H1 (cell line): ENCODE measurements at regions not wholly inside any gene's neighbourhood (a gene's known extent, or its start where the extent isn't known, plus 50 kb on each side); places are given as distances from the start of the nearest gene placed in this dataset.

Experiments
- CTCF ChIA-PET: fragments of 300-600 bp; sonication (Branson Sonifier 250); formaldehyde crosslinking; loops from one replicate; lab custom pipeline; 2021; ENCODE audit not compliant: partially characterized antibody; lab: Charles Lee
- POLR2A ChIA-PET: fragments of 300-600 bp; sonication (Branson Sonifier 250); formaldehyde crosslinking; loops from one replicate; lab custom pipeline; 2021; ENCODE audit warnings: inconsistent platforms; ENCODE audit not compliant: partially characterized antibody; lab: Charles Lee
- DNase-seq, 2 experiments: peaks; one replicate each; pipeline versions ENCODE4 v3.0.0 to v3.0.0-alpha.2; 2010 to 2022; ENCODE audit warnings: low spot score in 2 of 2, low read depth in 1 of 2, mixed read lengths in 1 of 2
- FAIRE-seq: peaks from 2 replicates; lab custom pipeline; 2011; peaks lifted over from hg19 to GRCh38; lab: Jason Lieb, UNC
- H2AFZ ChIP-seq: 2 replicates; pipeline ENCODE4 v1.8.1; 2012; ENCODE audit warnings: low read length, inconsistent platforms
- H2AK5ac ChIP-seq: 2 replicates; pipeline ENCODE4 v1.6.1; 2013; ENCODE audit warnings: low read depth, low read length
- H2BK120ac ChIP-seq: replicated peaks from 2 replicates; pipeline ENCODE3; 2013; ENCODE audit warnings: low read depth, low read length, inconsistent platforms
- H2BK12ac ChIP-seq: 2 replicates; pipeline ENCODE4 v1.6.1; 2013; ENCODE audit warnings: low read depth, low read length
- H2BK15ac ChIP-seq: 2 replicates; pipeline ENCODE4 v1.6.1; 2013; ENCODE audit warnings: low read length
- H2BK20ac ChIP-seq: 2 replicates; pipeline ENCODE4 v1.6.1; 2013; ENCODE audit warnings: low read length
- H2BK5ac ChIP-seq: 2 replicates; pipeline ENCODE4 v1.6.1; 2013; ENCODE audit warnings: low read depth, low read length
- H3K14ac ChIP-seq: 2 replicates; pipeline ENCODE4 v1.6.1; 2013; ENCODE audit warnings: inconsistent platforms; ENCODE audit not compliant: insufficient read length
- H3K18ac ChIP-seq: 2 replicates; pipeline ENCODE4 v1.6.1; 2013; ENCODE audit warnings: low read length; ENCODE audit errors: extremely low read depth
- H3K23ac ChIP-seq: 2 replicates; pipeline ENCODE4 v1.6.1; 2013; ENCODE audit warnings: inconsistent platforms; ENCODE audit not compliant: insufficient read length
- H3K23me2 ChIP-seq: 2 replicates; pipeline ENCODE4 v1.6.1; 2013; ENCODE audit warnings: low read depth, low read length
- H3K27ac ChIP-seq: 2 replicates; pipeline ENCODE4 v1.6.1; 2011; ENCODE audit warnings: low read depth, low read length, inconsistent platforms
- H3K27me3 ChIP-seq, 4 experiments: replicated peaks in 1 of 4; 1 replicate in 1 of 4; 2 replicates in 3 of 4; pipeline versions ENCODE4 v1.6.1 to v1.8.1; 2011 to 2013; ENCODE audit warnings: low read length in 3 of 4, mild to moderate bottlenecking in 3 of 4, inconsistent platforms in 2 of 4, mixed read lengths in 2 of 4, moderate library complexity in 1 of 4; ENCODE audit not compliant: control insufficient read depth in 3 of 4, insufficient read depth in 3 of 4; ENCODE audit errors: extremely low read depth in 1 of 4
- H3K36me3 ChIP-seq, 4 experiments: 2 replicates each; pipeline versions ENCODE4 v1.6.1 to v1.8.1; 2011 to 2013; ENCODE audit warnings: mild to moderate bottlenecking in 4 of 4, low read length in 3 of 4, moderate library complexity in 2 of 4, control low read depth in 1 of 4, inconsistent platforms in 1 of 4; ENCODE audit not compliant: insufficient read depth in 4 of 4, control insufficient read depth in 2 of 4
- H3K4ac ChIP-seq: replicated peaks from 2 replicates; pipeline ENCODE3; 2013; ENCODE audit warnings: low read length, low read depth, mixed read lengths, inconsistent platforms; ENCODE audit not compliant: insufficient read length
- H3K4me1 ChIP-seq, 4 experiments: replicated peaks in 1 of 4; 1 replicate in 1 of 4; 2 replicates in 3 of 4; pipeline versions ENCODE4 v1.6.1 to v1.8.1; 2011 to 2013; ENCODE audit warnings: low read length in 3 of 4, inconsistent platforms in 2 of 4, mixed read lengths in 1 of 4; ENCODE audit not compliant: insufficient read depth in 4 of 4, control insufficient read depth in 3 of 4
- H3K4me2 ChIP-seq, 2 experiments: 2 replicates each; pipeline versions ENCODE4 v1.6.1 to v1.8.1; 2011 to 2013; ENCODE audit warnings: low read depth in 2 of 2, low read length in 2 of 2, control low read depth in 1 of 2, inconsistent platforms in 1 of 2, mild to moderate bottlenecking in 1 of 2; ENCODE audit not compliant: insufficient read depth in 1 of 2
- H3K4me3 ChIP-seq, 4 experiments: fragments of 200-600, 300-600 bp in 1 of 4; sonication (generic), shearing (Covaris generic), sonication (Bioruptor Twin) in 1 of 4; 2 replicates each; pipeline versions ENCODE4 v1.5.1 to v1.8.1; 2011 to 2016; ENCODE audit warnings: low read length in 4 of 4, low read depth in 3 of 4, control low read depth in 2 of 4, inconsistent platforms in 2 of 4, mild to moderate bottlenecking in 2 of 4, mixed read lengths in 1 of 4, moderate library complexity in 1 of 4; ENCODE audit not compliant: insufficient read depth in 2 of 4; ENCODE audit errors: extremely low read depth in 1 of 4
- H3K56ac ChIP-seq: replicated peaks from 2 replicates; pipeline ENCODE3; 2013; ENCODE audit warnings: low read depth, mild to moderate bottlenecking, mixed read lengths, low read length, inconsistent platforms; ENCODE audit not compliant: insufficient read length
- H3K79me1 ChIP-seq: 2 replicates; pipeline ENCODE4 v1.6.1; 2013; ENCODE audit warnings: low read depth, low read length, control low read depth
- H3K79me2 ChIP-seq, 2 experiments: 2 replicates each; pipeline versions ENCODE4 v1.6.1 to v1.8.1; 2012 to 2013; ENCODE audit warnings: low read length in 2 of 2, mild to moderate bottlenecking in 2 of 2, inconsistent platforms in 1 of 2; ENCODE audit not compliant: insufficient read depth in 2 of 2, control insufficient read depth in 1 of 2
- H3K9ac ChIP-seq, 4 experiments: replicated peaks in 1 of 4; 1 replicate in 1 of 4; 2 replicates in 3 of 4; pipeline versions ENCODE4 v1.6.1 to v1.8.1; 2011 to 2013; ENCODE audit warnings: low read depth in 3 of 4, low read length in 3 of 4, control low read depth in 2 of 4, mild to moderate bottlenecking in 2 of 4, moderate library complexity in 2 of 4, inconsistent platforms in 1 of 4; ENCODE audit errors: extremely low read depth in 1 of 4
- H3K9me3 ChIP-seq, 2 experiments: 2 replicates each; pipeline versions ENCODE4 v1.6.1 to v1.8.1; 2012 to 2013; ENCODE audit warnings: mild to moderate bottlenecking in 2 of 2, moderate library complexity in 2 of 2, control low read depth in 1 of 2, inconsistent platforms in 1 of 2, low read depth in 1 of 2, low read length in 1 of 2, mixed read lengths in 1 of 2; ENCODE audit not compliant: insufficient read depth in 2 of 2
- H4K20me1 ChIP-seq, 2 experiments: replicated peaks in 1 of 2; 2 replicates each; pipeline versions ENCODE3 to v1.8.1; 2011 to 2013; ENCODE audit warnings: inconsistent platforms in 2 of 2, low read length in 2 of 2, mild to moderate bottlenecking in 1 of 2; ENCODE audit not compliant: insufficient read depth in 2 of 2, control insufficient read depth in 1 of 2
- H4K5ac ChIP-seq: 2 replicates; pipeline ENCODE4 v1.6.1; 2013; ENCODE audit warnings: low read length, low read depth, mixed read lengths, inconsistent platforms; ENCODE audit not compliant: insufficient read length
- H4K8ac ChIP-seq: 2 replicates; pipeline ENCODE4 v1.8.0; 2013; ENCODE audit warnings: mild to moderate bottlenecking, moderate library complexity, low read length, inconsistent platforms; ENCODE audit not compliant: insufficient read depth; ENCODE audit errors: extremely low read depth
- H4K91ac ChIP-seq: replicated peaks from 2 replicates; pipeline ENCODE3; 2013; ENCODE audit warnings: low read length, mixed read lengths, inconsistent platforms; ENCODE audit not compliant: insufficient read length
- BCL11A ChIP-seq, 2 experiments: IDR thresholded peaks; one replicate each; pipeline ENCODE4 v1.6.1; 2011; ENCODE audit warnings: low read depth in 2 of 2, low read length in 2 of 2, mild to moderate bottlenecking in 2 of 2
- CTBP2 ChIP-seq: IDR thresholded peaks from 2 replicates; pipeline ENCODE4 v1.7.0; 2011; ENCODE audit warnings: borderline replicate concordance, mild to moderate bottlenecking, moderate library complexity, mixed read lengths, low read length; ENCODE audit not compliant: insufficient read depth, insufficient read length
- GABPA ChIP-seq: IDR thresholded peaks from 2 replicates; pipeline ENCODE4 v1.6.1; 2011; ENCODE audit warnings: mild to moderate bottlenecking, low read length, moderate library complexity, borderline replicate concordance; ENCODE audit not compliant: insufficient read depth
- MAFK ChIP-seq: IDR thresholded peaks from 2 replicates; pipeline ENCODE4 v1.6.1; 2012; ENCODE audit warnings: low read depth, mild to moderate bottlenecking, improper control_type of control experiment, low read length
- NANOG ChIP-seq: IDR thresholded peaks from 2 replicates; pipeline ENCODE4 v1.6.1; 2011; ENCODE audit warnings: low read length, low read depth, mild to moderate bottlenecking, inconsistent platforms; ENCODE audit not compliant: insufficient read depth, poor library complexity, severe bottlenecking
- NRF1 ChIP-seq: IDR thresholded peaks from 2 replicates; pipeline ENCODE4 v1.6.1; 2011; ENCODE audit warnings: mild to moderate bottlenecking, low read depth, low read length, improper control_type of control experiment
- SIN3A ChIP-seq, 2 experiments: IDR thresholded peaks in 1 of 2; conservative IDR thresholded peaks in 1 of 2; 2 replicates each; pipeline ENCODE4 v1.6.1; 2011 to 2012; ENCODE audit warnings: low read length in 2 of 2, improper control_type of control experiment in 1 of 2, low read depth in 1 of 2, mild to moderate bottlenecking in 1 of 2
- TBP ChIP-seq: IDR thresholded peaks from 2 replicates; pipeline ENCODE4 v1.6.1; 2011; ENCODE audit warnings: low read depth, low read length, improper control_type of control experiment
- TCF12 ChIP-seq: IDR thresholded peaks from 2 replicates; pipeline ENCODE4 v1.6.1; 2011; ENCODE audit warnings: low read depth, mild to moderate bottlenecking, low read length
- WGBS, 2 experiments: shearing (Covaris generic) in 1 of 2; methylation state at CpG; one replicate each; pipeline versions ENCODE4 v1.1.6 to v1.1.7; 2013 to 2015; ENCODE audit warnings: low lambda C conversion rate in 2 of 2, mixed read lengths in 2 of 2, inconsistent platforms in 1 of 2, low coverage in 1 of 2, missing lambda C conversion rate in 1 of 2; ENCODE audit not compliant: insufficient replicate concordance in 2 of 2, insufficient coverage in 1 of 2, insufficient read length in 1 of 2; ENCODE audit errors: extremely low coverage in 1 of 2, missing lambda C conversion rate in 1 of 2; 5-methylcytosine and 5-hydroxymethylcytosine counted together
- TF ChIP-seq, protein P1 (sequence below): IDR thresholded peaks from 2 replicates; pipeline ENCODE4 v1.6.1; 2012; ENCODE audit warnings: inconsistent platforms

DNA sequence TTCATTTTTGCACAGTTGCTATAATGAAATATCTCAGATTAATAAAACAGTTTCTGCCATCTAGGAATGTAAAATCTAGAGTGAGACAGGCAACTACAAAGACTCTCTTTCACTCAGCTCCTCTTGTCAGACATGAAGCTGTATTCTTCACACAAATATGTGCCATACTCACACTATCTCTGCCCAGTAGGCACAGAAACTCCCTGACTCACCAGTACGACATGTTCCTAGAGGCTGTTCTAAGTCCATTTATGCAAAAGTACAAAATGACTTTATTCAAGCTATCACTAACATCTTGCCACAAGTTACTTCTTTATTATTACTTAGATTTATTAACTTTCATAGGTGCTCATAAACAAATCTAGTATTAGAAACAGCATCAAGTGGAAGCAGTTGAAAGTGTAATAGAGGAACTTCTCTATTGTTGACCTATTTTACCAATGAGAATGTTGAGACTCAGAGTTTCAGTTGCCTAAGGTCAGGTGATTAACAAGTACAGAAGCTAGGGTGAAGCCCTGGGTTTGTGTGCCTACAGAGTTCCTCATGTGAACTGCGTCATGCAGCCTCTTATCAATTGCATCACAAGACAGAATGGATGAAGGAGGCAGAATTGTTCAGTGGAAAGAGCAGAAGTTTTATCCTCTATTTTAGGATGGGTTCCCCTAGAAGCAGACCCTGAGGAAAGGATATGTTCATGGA lies 98.9 kb downstream of the RGS2 start:
- no peaks in the 10 kb centered on the region for H3K79me2 ChIP-seq
- no peak overlapping the region for H3K9ac ChIP-seq
- no peak overlapping the region for H3K56ac ChIP-seq
- no peak overlapping the region for H3K14ac ChIP-seq
- no peak overlapping the region; the same call in 1 of the 2 replicates for H2AFZ ChIP-seq
- no peaks in the 10 kb centered on the region for H3K79me1 ChIP-seq
- no peak for FAIRE-seq
- no peaks in the 10 kb centered on the region for H3K9me3 ChIP-seq
- ChIA-PET CTCF (interaction anchor here (0.6 to 1.0 kb wide), 2 partner anchors 12 to 1839 kb away, joined by 3 read pairs; no protein-coding TSS in a partner anchor), POLR2A (no interaction called here)
- no peak overlapping the region for H3K27ac ChIP-seq
- H3K36me3 ChIP-seq = no peaks in the 10 kb centered on the region
- no peak overlapping the region for H3K4ac ChIP-seq
- H3K4me3 ChIP-seq = no peak overlapping the region
- H2BK15ac ChIP-seq = no peak overlapping the region
- DNase-seq = no peak
- H4K20me1 ChIP-seq = no peaks in the 10 kb centered on the region
- no peak overlapping the region for H4K5ac ChIP-seq
- H3K23me2 ChIP-seq = no peaks in the 10 kb centered on the region; the same call in 1 of the 2 replicates
- no peak overlapping the region for H2BK12ac ChIP-seq
- no peak overlapping the region for H2BK20ac ChIP-seq
- no peak overlapping the region for H4K8ac ChIP-seq
- H4K91ac ChIP-seq = no peak overlapping the region
- H3K27me3 ChIP-seq = no peaks in the 10 kb centered on the region
- H2AK5ac ChIP-seq = no peak overlapping the region
- H3K23ac ChIP-seq = no peak overlapping the region
- no peak overlapping the region for H2BK120ac ChIP-seq
- H3K4me1 ChIP-seq = no peaks in the 10 kb centered on the region
- WGBS, 2 experiments = 90% methylated on average over 2 of the region's 2 CpGs; no CpG with 5 or more reads in 1 of the 2 experiments
- no peak overlapping the region for H3K18ac ChIP-seq
- no peak overlapping the region for H3K4me2 ChIP-seq
- no peak overlapping the region for H2BK5ac ChIP-seq
- TF ChIP-seq BCL11A (IDR thresholded peaks at IDR 0.05; ENCODE audit: low read depth in 2 of 2, low read length in 2 of 2) (no peak), CTBP2 (no peak), TCF12 (no peak), MAFK (no peak), NRF1 (no peak), SIN3A (conservative IDR thresholded peaks at IDR 0.05 in 1 of 2, IDR thresholded peaks at IDR 0.05 in 1 of 2; ENCODE audit: low read depth in 1 of 2, low read length in 2 of 2) (no peak), GABPA (no peak), TBP (no peak), NANOG (no peak)
- TF ChIP-seq, protein P1, sequence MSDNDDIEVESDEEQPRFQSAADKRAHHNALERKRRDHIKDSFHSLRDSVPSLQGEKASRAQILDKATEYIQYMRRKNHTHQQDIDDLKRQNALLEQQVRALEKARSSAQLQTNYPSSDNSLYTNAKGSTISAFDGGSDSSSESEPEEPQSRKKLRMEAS = no peak
